ENCODE measurements at regions not wholly inside any gene's neighbourhood (a gene's known extent, or its start where the extent isn't known, plus 50 kb on each side); places are given as distances from the start of the nearest gene placed in this dataset.

DNA sequence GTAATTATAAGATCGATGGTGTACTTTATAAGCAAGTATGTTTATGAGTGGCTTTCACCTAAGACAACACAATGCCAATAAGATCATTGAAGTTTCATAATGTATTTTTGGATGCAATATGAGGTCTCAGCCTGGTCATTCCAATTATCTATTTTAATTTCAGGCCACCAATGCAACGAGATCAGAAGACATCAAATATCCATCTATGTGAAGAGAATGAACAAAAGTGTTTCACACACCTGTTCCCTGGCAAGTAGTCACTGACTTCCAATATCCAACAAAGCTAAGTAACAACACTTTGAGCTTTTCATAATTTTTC lies 53.6 kb upstream of the TMCO5A start:
- TF ChIP-seq, protein P1, sequence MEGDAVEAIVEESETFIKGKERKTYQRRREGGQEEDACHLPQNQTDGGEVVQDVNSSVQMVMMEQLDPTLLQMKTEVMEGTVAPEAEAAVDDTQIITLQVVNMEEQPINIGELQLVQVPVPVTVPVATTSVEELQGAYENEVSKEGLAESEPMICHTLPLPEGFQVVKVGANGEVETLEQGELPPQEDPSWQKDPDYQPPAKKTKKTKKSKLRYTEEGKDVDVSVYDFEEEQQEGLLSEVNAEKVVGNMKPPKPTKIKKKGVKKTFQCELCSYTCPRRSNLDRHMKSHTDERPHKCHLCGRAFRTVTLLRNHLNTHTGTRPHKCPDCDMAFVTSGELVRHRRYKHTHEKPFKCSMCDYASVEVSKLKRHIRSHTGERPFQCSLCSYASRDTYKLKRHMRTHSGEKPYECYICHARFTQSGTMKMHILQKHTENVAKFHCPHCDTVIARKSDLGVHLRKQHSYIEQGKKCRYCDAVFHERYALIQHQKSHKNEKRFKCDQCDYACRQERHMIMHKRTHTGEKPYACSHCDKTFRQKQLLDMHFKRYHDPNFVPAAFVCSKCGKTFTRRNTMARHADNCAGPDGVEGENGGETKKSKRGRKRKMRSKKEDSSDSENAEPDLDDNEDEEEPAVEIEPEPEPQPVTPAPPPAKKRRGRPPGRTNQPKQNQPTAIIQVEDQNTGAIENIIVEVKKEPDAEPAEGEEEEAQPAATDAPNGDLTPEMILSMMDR (IDR thresholded peaks at IDR 0.05): no peak
- no peak for TF ChIP-seq POLR2A (IDR thresholded peaks at IDR 0.05; ENCODE audit: low read depth)
